DMS53 (cell line): ENCODE measurements at regions not wholly inside any gene's neighbourhood (a gene's known extent, or its start where the extent isn't known, plus 50 kb on each side); places are given as distances from the start of the nearest gene placed in this dataset.
"Not testable (repeated sequence)": the region's sequence is repeated elsewhere in the genome, so short reads cannot be mapped to it uniquely, and the experiment has no call there.

Source experiments
- DNase-seq: peaks from one replicate; lab custom pipeline; 2025; lab: John Stamatoyannopoulos, UW

DNA sequence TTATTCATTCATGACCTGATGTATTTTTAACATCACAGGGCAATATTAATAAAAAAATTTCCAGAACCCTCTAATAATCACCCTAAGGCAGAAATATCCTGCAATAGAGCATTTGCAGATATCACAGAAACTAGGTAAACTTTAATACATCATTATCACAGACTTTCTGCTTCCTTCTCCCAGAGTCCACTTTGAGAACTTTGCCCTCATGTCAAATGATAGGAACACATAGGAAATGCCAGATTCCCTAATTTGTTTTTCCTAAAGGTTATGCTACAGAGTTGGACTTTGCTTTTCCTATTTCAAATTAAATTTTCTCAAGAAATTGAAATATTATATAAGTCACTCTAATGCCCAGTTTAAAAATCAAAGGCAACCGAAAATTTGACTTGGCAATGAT is 352.8 kb upstream of the LRP1B start:
- DNase-seq: no peak

DNA sequence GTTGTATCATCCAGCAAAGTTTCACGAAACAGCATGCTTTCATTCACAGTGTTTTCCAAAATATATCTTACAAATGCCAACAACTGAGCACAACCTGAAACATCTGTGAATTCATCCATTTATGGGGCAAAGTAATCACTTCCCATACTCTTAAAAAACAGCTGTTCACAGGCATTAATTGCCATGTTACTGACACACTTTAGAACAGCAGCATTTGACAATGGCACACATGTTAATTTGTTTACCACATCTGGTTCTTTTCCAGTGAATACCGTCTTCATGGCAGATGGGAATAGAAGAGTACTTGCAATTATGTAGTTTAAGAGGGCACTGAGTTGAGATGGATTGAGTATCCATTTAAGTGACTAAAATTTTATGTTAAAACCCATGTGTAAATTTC is 347.4 kb upstream of the LRP1B start:
- no peak for DNase-seq

DNA sequence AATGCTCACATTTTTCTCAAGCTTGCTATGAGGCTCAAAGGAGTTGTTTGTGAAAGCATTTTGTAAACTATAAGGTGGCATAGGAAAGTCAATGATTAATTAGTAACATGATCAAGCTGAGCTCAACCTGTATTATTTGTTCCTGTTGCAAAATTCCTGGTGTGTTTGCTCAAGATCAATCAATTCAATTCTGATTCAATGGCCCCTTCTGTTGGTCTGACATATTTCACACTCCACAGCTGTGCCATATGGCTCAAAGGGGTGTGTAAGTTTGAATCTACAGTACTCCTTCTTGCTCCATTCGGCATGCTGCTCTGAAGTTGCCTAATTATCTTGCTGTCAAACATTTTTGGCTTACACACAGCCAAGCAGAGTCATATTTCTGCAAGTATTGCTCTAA is 341.6 kb upstream of the LRP1B start:
- DNase-seq: peak; percentile 32

DNA sequence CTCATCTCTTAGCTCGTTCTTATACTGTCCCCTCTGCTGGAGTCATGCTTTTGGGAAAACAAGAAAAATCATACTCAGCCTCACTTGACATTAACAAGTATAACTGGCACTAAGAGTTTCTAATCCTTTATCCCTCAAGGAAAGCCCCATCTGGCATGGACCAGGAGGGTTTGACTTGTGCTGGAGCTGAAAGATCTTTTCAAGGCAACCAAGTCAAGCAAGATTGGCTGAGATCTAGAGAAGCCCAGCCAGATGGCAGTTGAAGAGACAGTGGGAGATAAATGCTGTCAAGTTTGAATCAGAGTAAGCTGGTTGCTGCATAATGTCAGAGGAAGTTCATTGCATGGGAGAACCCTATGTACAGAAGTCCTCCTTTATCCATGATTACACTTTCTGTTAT is 336.5 kb upstream of the LRP1B start:
- no peak for DNase-seq

DNA sequence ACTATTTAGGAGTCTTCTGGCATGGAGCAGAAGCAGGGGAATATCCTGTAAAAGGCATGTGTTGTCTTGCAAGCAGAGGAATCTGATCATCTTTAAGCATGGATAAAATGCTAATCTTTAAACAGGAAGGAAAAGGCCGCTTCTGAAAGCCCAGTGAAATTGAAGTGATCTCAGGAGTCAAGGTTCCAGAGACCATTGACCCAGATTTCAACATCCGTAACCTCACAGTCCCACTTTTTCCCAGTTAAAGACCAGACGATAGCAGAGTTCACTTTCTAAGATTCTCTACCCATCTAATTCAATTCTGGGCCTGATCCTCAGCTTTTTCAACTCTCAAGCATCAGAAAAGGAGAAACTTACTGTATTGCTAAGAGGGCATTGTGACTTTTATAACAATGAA is 332.2 kb upstream of the LRP1B start:
- no peak for DNase-seq

DNA sequence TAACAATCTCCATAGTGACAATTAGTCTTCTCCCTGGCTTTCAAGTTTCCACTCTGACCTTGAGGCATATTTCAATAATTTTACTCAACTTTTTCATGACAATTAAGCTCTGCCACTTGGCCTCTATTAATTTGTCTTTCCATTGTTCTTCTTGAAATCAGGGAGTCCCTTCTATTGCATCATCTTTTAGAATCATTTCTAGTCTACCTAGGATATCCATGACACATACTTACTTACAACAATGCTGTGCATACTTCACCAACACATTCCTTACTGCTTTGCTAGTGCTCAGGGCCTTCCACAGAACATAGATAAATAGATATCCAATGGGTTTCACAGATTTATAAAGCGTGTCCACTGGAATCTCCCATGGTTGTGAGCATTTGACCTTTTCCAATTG is 331.5 kb upstream of the LRP1B start:
- no peak for DNase-seq

DNA sequence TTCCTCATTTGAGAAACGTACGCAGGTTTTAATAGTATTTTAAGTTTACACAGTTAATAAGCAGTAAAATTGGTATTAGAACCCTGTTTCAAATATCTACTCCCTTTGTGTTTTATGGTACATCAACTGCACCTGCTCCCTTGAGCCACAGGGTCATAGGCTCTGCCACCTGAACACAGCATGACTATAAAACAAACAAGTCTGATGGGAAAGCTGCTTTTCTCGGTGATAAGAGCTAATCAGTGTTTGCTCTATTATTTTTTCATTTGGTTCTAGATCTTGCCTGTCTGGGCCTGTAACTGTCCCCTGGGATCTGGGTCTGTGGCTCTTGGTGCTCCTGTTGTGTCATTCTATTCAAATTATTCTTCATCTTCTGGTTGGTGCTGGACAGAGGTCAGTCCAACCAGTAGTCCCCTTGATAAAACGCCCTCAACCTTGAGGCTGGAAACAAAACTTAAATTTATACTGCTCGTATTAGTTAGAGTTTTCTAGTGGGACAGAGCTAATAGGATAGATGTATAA is 314.8 kb upstream of the LRP1B start:
- DNase-seq: peak; percentile 27

DNA sequence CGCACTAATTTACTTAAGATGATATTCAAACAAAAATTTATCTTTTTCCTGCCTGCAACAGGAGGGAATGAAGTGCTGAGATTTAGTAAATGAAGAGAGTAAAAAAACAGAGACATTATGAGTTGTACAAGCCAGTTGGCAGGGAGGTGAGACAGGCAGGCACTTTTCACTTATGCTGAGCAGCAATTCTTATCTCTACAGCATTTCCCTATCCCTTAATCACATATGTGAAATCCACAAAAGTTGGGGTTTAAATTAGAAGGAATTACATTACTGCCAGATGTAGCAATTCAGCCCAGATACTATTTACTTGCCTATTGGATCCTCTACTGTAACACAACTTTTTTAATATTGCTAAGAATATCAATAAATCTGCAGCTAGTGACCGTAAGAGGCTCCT is 314.2 kb upstream of the LRP1B start:
- no peak for DNase-seq

DNA sequence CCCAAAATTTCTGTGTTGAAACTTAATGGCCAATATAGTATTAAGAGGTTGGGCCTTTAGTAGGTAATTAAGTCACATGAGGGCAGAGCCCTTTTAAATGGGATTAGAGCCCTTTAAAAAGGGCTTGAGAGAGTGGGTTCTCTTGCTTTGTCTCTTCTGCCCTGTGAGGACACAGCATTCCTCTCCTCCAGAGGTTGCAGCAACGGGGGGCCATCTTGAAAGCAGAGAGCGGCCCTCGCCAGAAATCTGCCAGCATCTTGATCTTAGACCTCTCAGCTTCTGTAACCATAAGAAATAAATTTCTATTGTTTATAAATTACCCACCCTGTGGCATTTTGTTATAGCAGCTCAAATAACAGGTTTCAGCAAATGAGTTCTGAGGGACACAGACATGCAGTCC is 305.0 kb upstream of the LRP1B start:
- DNase-seq: no peak

DNA sequence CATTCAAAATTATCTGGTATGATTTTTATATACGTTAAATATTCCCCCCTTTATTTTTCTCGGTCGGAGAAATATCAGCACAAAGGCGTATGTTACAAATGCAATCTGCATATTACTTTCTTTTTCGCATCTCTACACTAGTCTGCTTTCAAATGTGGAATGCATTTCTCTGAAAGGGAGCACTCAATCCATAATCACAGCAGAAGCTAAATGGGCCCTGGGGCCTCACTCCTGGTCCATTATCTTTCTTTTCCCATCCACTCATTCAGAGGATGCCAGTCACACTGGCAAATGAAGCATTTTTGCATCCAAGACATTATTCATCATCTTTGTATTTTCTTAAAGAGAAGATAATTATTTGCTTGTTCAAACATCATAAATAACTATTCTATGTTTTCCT is 295.2 kb upstream of the LRP1B start:
- no peak for DNase-seq

DNA sequence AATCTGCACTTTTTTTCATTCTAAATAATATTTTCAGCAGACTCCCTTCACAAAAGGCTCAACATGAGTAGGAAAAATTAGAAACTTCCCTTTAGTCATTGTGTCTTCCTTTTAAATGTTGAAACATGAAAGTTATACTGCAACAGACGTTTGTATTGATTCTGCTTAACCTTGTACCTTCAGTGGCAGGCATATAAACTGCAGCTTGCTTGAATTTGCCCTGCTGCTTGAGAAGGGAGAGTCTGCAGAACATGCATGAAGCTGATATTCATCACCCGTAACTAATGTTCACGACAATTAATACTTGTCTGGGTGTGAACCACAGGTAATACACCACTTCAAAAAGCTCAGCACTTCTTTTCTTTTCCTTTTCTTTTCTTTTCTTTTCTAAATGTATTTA is 294.7 kb upstream of the LRP1B start:
- DNase-seq: no peak

DNA sequence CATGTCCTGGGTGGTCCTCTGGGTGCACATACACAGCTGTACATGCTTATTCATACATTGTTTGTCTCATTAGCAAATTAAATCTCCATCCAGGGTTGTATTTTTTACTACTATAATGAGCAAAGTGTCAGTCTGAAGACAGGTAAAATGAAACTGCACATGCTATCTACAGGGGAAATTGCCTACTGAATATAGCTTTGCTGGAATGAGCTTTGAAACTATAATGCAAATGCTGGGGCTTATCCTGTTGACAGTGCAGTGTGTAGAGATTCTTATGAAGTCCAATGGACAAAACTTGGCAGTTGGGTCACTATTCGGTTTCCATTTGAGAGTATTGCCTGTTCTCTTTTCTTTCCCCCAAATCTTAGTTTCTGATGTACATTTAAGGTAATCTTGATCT is 292.8 kb upstream of the LRP1B start:
- DNase-seq: no peak

DNA sequence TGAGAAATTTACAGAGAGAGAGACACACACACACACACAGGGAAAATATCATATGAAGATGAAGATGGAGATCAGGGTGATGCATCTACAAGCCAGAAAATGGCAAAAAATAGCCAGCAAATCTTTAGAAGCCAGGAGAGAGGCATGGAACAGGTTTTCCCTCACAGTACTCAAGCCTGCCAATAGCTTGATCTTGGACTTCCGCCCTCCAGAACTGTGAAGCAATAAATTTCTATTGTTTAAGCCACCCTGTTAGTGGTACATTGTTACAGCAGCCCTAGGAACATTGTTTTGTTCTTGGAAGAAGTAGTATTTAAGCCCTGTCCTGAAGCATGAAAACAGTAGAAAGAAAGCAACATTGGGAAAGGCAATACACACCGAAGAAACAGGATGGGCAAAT is 292.0 kb upstream of the LRP1B start:
- no peak for DNase-seq

DNA sequence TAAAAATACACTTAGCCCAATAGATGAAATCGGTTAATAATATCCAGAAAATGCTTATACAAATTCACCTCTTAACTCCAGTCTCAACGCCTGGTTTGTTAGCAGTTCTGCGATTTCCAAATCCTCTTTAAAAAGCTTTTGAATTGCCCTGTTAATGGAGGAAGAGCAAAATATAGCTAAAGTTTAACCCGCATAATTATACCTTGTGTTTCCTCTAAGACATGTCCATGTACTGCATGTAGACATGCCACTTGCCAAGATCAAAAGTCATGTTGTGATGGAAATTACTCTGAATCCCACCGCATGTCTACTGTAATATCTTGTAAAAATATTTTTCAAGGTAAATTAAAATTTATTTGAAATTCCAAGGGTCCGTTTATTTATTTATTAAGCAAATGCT is 291.2 kb upstream of the LRP1B start:
- no peak for DNase-seq

DNA sequence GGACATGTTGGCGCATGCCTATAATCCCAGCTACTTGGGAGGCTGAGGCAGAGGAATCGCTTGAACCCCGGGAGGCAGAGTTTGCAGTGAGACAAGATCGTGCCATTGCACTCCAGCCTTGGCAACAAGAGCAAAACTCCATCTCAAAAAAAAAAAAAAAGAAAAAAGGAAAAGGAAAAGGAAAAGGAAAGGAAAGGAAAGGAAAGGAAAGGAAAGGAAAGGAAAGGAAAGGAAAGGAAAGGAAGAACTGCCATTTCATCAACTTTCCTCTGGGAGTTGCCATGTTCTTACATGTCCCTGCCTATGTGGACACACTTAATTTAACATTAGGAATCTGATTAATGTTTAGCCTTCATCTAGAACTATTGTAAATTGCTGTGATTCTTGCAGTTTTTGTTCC is 287.9 kb upstream of the LRP1B start:
- DNase-seq: not testable (repeated sequence)

DNA sequence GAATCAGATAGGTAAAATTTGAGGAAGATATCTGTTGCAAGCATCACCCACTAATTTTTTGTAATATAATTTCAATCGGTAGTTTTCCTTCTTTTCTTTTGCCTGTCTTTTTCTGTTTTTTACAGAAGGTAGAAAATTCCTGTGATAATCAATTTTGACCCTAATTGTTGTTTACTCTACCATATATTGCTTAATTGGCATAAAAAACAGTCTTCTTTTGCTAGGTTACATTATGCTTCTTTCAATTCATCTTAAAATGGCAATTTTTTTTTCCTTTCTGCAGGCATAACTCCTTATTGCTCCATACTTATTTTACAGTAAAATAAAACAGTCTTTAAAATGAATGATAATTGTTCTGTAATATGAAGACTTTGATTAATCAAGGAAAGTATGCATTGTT is 286.2 kb upstream of the LRP1B start:
- DNase-seq: no peak

DNA sequence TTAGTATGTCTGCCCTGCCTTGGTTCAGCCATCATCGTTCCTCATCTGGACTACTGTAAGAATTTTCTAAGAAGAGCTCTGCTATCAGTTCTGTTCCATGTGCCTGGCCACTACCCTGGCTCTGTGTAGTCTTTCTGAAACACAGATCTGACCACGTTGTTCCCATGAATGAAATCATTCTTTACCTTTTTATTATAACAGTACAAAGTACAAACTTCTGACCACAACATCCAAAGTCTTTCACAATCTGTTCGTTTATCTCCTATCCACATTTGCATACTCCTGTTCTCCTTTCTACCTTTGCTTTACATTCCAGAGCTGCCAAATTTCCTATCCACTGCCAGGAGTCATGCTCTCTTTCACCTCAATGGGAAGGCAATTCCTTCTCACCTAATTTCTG is 284.6 kb upstream of the LRP1B start:
- DNase-seq: no peak

DNA sequence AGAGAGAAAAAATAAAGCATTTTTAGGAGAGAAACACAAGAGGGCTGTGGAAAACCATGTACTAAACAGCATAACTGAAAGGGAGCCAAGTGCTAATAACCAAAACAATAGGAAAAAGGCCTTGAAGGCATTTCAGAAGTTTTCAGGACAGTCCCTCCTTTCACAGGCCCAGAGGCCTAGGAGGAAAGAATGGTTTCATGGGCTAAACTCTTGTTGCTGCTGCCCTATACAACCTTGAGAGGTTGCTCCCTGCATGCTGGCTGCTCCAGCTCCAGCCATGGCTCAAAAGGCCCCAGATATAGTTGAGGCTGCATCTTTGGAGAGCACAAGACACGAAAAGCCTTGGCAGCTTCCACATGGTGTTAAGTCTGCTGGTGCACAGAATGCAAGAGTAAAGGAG is 267.4 kb upstream of the LRP1B start:
- no peak for DNase-seq

DNA sequence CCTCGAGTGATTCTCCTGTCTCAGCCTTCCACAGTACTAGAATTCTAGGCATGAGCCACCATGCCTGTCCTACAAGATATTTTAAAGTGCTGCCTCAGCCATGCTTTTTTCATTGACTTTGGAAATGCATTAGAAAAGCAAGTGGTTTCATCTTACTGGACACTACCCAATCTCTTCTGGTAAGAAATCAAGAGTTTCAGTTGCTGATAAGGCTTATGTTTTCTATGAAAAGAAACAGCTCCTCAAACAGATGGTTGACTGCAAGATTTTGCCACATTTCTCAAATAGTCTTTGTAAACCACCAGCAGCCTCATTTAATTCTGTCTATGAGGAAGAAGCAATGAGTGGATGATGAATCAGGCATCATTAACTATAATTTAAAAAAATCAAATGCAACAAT is 264.5 kb upstream of the LRP1B start:
- DNase-seq: no peak

DNA sequence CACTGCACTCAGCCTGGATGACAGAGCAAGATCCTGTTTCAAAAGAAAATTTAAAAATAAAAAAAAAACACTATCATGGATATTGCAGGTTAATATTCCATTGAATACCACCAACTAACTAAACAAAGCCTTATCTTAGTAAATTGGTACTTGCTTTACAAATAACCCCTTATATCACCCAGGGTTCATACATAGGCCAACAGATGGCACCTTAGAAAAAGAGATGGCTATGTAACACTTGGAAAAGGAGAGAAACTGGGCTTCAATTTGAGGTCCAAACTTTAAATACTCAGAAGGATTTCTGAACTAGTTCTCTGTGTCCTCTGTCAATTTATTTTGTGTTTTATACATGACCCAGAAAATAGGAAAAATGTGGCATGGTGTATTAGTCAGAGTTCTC is 249.6 kb upstream of the LRP1B start:
- no peak for DNase-seq

DNA sequence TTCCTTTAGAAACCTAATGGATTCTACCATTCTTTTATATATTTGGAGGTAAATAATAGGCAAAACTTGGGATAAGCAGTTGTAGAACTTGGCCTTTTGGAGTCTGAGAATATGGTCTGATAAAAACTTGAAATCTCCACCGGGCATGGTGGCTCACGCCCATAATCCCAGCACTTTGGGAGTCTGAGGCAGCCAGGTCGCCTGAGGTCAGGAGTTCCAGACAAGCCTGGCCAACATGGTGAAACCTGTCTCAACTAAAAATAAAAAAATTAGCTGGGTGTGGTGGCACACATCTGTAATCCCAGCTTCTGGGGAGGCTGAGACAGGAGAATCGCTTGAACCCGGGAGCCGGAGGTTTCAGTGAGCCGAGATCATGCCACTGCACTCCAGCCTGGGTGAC is 231.3 kb upstream of the LRP1B start:
- not testable (repeated sequence) for DNase-seq

DNA sequence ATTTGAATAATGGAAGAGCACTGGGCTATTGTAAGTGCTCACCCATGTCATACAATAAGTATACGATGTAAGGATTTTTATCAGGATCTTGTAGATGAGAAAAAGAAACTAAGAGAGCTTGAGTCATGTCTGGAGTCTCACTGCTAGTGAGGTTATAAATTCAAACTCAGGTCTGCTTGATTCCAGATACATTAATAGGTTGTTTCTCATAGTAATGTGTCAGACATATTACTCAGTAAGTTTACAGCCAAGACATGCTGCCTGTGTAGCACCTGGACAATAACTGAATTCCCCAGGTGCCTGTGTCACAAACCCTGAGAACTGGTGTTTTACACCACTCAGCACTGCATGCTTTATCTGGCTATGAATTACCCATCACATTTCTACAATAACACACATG is 216.9 kb upstream of the LRP1B start:
- DNase-seq: no peak

DNA sequence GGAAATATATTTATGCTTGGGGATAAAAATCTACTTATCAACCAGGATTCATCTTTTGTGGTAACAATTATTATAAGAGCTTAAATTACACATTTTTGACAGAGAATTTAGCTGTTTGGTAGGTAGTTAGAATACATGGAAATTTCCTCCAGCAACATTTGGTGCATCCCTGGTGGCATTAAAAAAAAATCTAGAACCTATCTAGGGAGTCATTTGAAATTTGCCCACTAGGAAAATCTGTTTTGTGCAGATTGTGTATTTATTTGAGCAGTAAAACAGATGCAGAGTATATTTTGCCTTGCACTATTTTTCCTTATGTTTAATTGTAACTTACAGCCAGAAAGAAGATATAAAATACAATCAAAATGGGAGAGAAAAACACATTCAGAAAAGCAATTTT is 208.4 kb upstream of the LRP1B start:
- no peak for DNase-seq

DNA sequence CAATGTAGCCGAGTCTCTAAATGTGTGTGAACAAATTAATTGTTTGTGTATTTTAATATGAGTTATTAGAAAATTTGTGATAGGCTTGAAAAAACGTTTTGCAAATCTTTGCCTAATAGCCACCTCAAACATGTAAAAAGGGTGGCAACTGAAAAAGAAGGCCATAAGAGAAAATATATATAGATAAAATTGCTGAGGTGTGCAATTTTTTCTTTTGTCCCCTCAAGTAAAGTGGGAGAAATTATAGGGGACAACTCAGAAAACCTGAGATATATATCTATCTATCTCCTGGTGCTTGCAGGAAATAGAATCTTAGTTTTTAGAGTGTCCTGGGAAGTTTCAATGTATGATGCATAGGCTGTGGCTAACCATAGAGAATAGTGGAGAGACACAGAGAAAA is 201.4 kb upstream of the LRP1B start:
- DNase-seq: no peak

DNA sequence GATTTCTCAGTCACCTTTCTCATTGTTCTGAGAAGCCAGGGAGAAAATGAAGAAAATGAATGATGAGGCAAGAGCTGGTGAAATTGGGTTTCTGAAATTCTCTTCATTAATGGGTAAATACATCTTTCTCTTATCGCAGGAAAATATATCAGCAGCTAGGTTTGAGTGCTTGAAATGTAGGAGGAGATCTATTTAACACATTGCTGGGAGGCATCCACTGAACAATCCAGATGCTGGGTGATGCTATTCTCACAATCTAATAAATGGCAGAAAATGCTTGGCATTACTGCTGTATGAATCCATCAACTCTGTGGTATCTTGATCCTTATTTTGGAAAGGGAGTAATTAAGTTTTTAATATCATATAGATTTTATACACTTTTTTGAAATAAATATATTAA is 199.6 kb upstream of the LRP1B start:
- no peak for DNase-seq
